Globus pallidus (tissue), 1 donor: ENCODE measurements at regions not wholly inside any gene's neighbourhood (a gene's known extent, or its start where the extent isn't known, plus 50 kb on each side); places are given as distances from the start of the nearest gene placed in this dataset.
"Not testable (repeated sequence)": the region's sequence is repeated elsewhere in the genome, so short reads cannot be mapped to it uniquely, and the experiment has no call there.

Source experiments
- DNase-seq: peaks from one replicate; pipeline ENCODE4 v3.0.0-alpha.2; 2015; ENCODE audit warnings: low spot score

DNA sequence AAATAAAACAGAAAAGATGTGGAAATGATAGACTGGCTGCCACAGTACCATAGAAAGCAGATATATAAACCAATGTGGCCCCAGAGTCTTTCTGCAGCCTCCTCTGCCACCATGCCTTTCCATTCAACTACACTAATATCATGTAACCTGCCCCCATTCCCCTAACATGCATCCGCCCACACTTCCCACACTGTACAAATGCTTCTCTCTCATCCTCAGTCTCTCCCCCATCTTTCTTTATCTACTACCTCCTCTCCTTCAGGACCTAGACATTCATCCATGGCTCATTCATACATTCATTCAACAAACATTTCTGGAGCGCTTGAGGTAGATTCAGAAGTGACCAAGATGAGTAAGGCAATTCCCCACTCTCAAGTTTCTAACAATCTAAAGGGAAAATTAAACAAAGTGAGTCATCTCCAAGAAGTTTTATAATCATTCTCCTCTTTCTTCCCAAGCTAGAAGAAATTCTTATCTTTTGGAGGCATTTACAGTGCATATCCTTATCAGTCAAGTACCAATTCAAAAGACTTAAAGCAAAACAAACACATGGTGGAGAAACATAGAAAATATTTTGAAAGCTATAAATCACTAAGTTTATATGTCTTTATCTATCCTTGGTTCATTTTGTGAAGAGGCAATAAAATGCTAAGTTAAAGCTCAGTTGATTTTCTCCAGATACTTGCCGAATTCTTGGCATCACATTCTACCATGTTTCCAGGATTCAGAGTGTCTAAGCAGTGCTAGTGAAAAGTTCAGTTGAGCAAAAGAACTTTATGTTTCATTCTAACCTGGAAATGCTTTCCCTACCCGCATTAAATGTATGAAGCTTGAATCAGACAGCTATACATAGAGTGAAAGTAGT lies 70.5 kb upstream of the FRMD6 start:
- DNase-seq: no peak

DNA sequence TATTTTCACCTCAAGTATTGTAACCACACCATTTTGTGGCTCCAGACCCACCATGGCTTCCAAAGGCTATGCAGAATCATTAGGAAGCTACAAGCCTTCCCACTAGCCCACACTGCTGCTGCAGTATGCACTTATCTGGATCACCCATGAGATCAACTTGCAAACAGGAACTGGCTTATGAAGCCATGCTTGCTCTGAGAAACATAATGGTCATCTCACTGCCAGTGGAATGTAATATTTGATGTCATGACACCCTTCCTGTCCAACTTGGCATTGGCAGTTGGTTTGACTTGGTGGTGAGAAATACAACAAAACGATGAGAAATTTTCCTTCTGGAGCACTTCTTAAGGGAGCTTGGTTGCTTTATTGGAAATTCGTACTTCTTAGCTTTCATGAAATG lies 69.3 kb upstream of the FRMD6 start:
- no peak for DNase-seq

DNA sequence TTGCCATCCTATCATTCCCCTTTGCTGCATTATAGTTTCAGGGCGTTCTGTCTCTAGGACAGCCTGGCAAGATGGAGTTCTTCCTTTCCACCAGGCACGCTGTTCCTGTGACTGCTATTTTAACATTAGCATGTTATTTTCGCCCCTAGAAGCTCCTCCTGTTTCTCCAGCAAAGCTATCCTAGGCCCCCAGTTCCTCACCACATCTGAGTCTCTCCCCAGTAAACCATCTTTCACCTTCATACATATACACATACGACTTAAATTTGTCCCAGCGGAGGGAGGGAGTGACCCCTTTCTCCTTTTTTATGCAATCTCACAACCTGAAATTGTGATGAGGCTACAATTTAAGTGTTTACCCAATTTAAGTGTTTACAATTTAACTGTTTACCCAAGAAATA lies 66.7 kb upstream of the FRMD6 start:
- DNase-seq: no peak

DNA sequence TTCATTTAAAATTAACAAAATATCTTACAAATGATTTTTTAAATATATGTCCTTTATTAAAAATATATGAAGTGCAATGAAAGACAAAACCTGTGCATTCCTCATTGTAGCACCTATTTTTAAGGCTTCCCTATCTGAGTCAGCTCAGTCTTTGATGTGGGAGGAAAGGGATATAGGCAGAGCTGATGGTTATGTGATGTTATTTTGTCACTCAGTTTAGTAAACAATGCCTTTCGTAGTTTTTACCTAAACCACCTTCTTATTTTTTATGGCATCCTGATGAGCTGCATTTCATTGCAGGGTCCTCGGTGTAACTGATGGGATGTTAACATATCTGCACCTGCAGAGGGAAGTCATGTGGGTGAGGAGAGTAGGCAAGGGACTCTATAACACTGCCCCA lies 58.9 kb upstream of the FRMD6 start:
- DNase-seq: no peak

DNA sequence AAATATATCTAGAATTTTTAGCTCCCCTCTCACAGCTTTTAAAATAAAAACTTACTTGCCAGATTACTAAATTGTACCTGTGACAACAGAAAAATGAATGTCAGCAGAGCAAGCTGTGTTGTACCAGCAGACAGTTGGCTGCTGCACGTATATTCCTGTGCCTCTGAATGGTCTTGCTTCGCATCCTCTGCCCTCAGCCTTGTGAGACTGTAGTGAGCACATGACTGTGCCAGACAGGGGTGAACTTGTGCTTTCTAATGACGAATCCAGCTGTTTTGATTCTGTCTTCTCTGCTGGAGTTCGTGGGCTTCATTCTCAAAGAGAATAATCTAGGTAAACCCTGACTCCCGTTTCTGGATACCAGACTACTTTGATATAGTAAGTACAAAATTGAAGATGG lies 58.3 kb upstream of the FRMD6 start:
- DNase-seq: no peak

DNA sequence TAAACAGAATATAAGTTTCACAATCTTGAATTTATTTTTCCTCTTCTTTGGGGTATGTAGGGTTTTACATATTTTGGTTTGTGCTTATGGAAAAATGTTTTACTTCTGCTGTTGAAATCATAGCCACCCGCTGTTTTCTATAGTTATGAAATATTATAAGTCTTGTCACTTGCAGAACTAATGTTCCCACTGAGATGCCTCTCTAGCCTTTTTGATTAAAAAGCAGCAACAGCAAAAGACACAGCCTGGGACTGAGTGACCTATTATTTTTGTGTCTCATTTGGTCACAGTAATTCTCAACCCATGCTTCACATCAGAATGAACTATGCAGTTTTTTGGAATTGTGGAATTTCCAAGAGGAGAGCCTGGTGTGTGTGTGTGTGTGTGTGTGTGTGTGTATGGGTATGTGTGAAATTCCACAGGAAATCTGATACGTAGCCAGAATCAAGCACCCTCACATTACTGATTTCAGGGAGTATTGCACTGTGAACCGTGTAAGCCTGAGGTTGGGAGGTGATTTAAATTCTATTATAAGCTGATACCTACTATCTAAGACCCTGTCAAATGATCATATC lies 55.7 kb upstream of the FRMD6 start:
- no peak for DNase-seq

DNA sequence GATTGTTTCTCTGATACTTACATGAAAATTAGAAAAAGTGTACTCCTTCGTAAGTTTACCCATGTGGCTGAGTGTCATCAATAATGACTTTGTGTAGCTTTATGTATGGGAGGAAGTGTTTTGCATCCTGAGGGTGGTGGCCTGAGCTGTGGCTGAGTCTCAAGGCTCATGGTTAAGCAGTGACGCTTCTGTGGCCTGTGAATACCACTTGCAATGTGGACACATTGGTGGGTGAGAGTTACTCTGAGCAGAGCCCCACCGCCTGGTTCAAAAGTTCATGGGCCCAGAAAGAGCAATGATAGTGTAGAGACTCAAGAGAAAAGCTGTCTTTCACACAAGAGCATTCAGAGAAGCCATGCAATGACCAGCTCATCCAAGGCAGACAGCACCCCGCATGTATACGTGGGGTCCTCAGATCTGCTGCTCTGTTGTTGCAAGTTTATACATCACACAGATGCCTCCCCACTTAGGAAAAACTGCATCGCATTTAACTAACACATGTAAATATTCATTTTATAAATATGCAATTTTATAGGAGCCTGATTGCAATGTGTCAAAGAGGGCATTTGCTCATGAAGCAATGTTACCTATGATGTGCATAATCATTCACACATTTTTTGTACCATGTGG lies 55.1 kb upstream of the FRMD6 start:
- DNase-seq: no peak

DNA sequence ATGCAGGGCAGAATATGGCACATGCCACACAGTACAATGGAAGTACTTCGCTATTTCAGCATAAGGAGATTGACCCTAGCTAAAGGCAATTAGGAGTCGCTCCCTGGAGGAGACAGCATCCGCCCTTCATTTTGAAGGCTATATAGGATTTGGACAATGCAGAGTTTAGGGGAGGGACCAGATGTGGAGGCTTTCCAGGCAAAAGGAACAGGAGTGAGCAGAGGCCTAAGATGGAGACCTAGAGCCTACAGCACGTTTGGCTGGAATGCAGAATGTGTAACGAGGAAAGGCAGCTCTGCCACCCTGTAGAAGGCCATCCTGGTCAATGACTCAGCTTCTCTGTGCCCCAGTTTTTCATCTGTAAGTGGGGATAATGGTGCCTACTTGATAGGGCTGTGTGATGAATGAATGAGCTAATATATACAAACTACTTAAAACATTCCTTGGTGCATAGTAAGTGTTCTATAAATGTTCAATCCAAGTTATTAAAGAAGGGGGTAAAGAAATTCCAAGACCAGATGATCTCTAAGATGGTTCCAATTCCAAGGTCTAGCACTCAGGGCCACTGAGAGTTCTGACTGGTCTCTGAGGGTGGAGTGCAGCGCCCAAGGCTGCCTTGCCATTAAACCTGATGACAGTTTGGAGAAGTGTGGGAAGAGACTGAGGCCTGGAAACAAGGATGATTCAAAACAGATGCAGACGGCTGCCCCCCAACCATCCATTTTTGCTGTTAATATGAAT lies 54.3 kb upstream of the FRMD6 start:
- no peak for DNase-seq

DNA sequence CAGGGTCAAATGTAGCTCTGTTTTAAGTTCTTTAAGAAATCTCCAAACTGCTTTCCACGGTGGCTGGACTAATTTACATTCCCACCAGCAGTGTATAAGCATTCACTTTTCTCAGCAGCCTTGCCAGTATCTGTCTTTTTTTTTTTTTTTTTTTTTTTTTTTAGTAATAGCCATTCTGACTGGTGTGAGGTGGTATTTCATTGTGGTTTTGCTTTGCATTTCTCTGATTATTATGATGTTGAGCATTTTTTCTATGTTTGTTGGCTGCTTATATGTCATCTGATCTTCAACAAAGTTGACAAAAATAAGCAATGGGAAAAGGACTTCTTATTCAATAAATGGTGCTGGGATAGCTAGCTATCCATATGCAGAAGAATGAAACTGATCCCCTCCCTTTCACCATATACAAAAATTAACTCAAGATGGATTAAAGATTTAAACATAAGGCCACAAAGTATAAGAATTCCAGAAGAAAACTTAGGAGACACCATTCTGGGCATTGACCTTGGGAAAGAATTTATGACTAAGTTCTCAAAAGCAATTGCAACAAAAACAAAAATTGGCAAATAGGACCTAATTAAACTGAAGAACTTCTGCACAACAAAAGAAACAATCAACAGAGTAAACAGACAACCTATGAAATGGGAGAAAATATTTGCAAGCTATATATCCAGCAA lies 52.6 kb upstream of the FRMD6 start:
- DNase-seq: not testable (repeated sequence)

DNA sequence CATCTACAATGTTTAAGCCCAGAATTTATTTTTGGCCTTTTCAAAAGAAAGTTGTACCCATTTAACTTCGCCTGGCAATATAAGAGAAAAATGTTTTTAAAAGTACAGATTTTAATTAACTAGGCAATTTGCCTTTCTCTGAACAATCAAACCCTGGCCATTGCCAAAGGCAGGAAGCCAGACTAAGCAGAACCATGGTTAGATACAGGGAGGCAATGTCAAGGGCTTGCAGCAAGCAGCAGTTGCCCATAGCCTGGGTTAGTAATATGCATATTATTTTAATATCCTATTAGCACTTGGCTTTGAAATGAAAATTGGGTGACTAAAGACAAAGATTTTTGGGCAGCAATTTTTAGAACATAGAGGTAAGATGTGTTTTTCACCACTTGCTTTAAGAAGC lies 51.1 kb upstream of the FRMD6 start:
- no peak for DNase-seq
